Panc1 (cell line): ENCODE measurements at regions not wholly inside any gene's neighbourhood (a gene's known extent, or its start where the extent isn't known, plus 50 kb on each side); places are given as distances from the start of the nearest gene placed in this dataset.

ENCODE experiments used
- ATAC-seq: fragments of 200-7000 bp; cut with Tn5 transposase; 2 replicates; pipeline ENCODE4 v1.9.1; 2020; ENCODE audit warnings: mild to moderate bottlenecking, moderate library complexity
- BruUV-seq: library from RNA; stranded (reverse); fragments of 400-500 nt; replicated peaks from 2 replicates; lab custom pipeline; 2021; lab: Mats Ljungman, UMichigan
- CTCF ChIA-PET: fragments of 300-600 bp; sonication (Branson Sonifier 250); formaldehyde crosslinking; loops from one replicate; lab custom pipeline; 2022; ENCODE audit warnings: antibody characterized with exemption; lab: Charles Lee
- POLR2A ChIA-PET: fragments of 300-600 bp; sonication (Branson Sonifier 250); formaldehyde crosslinking; loops from one replicate; lab custom pipeline; 2022; ENCODE audit warnings: antibody characterized with exemption; lab: Charles Lee
- DNase-seq: peaks from one replicate; pipeline ENCODE4 v3.0.0-alpha.2; 2010; ENCODE audit warnings: low read depth, low spot score
- H3K27ac ChIP-seq: 2 replicates; pipeline ENCODE4 v1.5.1; 2011; ENCODE audit warnings: mild to moderate bottlenecking, low read length, inconsistent platforms
- H3K27me3 ChIP-seq: fragments of 200-500 bp; sonication (Bioruptor generic); 2 replicates; pipeline ENCODE4 v1.6.0; 2014; ENCODE audit warnings: low read length, inconsistent platforms; ENCODE audit not compliant: control insufficient read depth, insufficient read depth
- H3K36me3 ChIP-seq: fragments of 200-500 bp; sonication (Bioruptor generic); 2 replicates; pipeline ENCODE4 v1.5.1; 2014; ENCODE audit warnings: inconsistent platforms, mild to moderate bottlenecking, low read length, moderate library complexity; ENCODE audit not compliant: control insufficient read depth, insufficient read depth
- H3K4me1 ChIP-seq: 2 replicates; pipeline ENCODE4 v1.5.1; 2011; ENCODE audit warnings: inconsistent platforms, mild to moderate bottlenecking, low read length, moderate library complexity; ENCODE audit not compliant: control insufficient read depth, insufficient read depth
- H3K4me3 ChIP-seq, 2 experiments: 2 replicates each; pipeline ENCODE4 v1.5.1; 2011 to 2012; ENCODE audit warnings: low read depth in 2 of 2, low read length in 2 of 2, mild to moderate bottlenecking in 2 of 2, inconsistent platforms in 1 of 2, moderate library complexity in 1 of 2
- H3K9me3 ChIP-seq: fragments of 200-500 bp; sonication (Bioruptor generic); 2 replicates; pipeline ENCODE4 v1.5.1; 2014; ENCODE audit warnings: low read depth, mild to moderate bottlenecking, inconsistent platforms, low read length, moderate library complexity; ENCODE audit not compliant: control insufficient read depth, insufficient read depth
- POLR2AphosphoS5 ChIP-seq: IDR thresholded peaks from 2 replicates; pipeline ENCODE4 v1.6.1; 2012; ENCODE audit warnings: mild to moderate bottlenecking, low read depth, low read length, moderate library complexity
- SIN3A ChIP-seq: IDR thresholded peaks from 2 replicates; pipeline ENCODE4 v1.6.1; 2012; ENCODE audit warnings: low read depth, mild to moderate bottlenecking, low read length, moderate library complexity, borderline replicate concordance; ENCODE audit not compliant: insufficient read depth
- TCF7L2 ChIP-seq: IDR thresholded peaks from 2 replicates; pipeline ENCODE4 v1.6.1; 2011; ENCODE audit warnings: mild to moderate bottlenecking, low read depth, low read length, inconsistent platforms
- in situ Hi-C: cut with HindIII; loops from 2 replicates; pipeline ENCODE4 v1.10.0; 2016; ENCODE audit warnings: low sequenced_read_pairs, low pct_unique_long_range_greater_than_20kb
- intact Hi-C: fragments of 100-400 bp; cut with micrococcal nuclease; formaldehyde crosslinking; loops from one replicate; pipeline ENCODE4 v1.10.0; 2022; ENCODE audit not compliant: unreplicated experiment
- TF ChIP-seq, protein P1 (sequence below): fragments of 450-650 bp; IDR thresholded peaks from 2 replicates; pipeline ENCODE4 v1.5.1; 2017; ENCODE audit warnings: mild to moderate bottlenecking
- TF ChIP-seq, protein P2 (sequence below), 2 experiments: IDR thresholded peaks; 2 replicates each; pipeline ENCODE4 v1.6.1; 2011 to 2012; ENCODE audit warnings: low read depth in 2 of 2, control low read depth in 1 of 2, low read length in 1 of 2, mild to moderate bottlenecking in 1 of 2, moderate library complexity in 1 of 2; ENCODE audit not compliant: insufficient read depth in 1 of 2

DNA sequence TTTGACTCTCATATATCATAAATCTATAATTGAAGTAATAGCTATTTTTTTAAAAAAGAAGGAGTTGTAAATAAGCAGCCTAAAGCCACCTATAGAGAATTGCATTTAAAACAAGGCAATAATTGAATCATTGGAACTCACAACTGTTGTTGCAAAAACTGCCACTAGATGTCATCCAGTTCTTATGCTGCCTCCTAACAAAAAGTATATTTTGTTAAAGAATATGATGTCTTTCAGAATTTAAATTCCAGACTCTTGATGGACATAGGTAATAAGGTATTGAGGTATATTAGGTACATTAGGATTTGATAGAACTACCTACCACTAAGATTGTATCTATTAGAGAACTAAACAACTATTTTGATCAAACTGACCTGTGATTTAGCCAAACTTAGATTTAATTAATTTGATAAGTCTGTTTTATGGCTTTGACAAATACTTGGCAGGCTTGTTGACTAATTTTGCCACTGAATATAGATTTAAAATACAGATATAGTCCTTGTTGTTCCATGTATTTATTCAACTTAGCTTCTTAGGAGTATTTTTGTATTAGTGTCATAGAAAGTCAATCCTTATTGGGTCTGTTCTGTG, 401.4 kb downstream of the RPL10L start:
- no peak for TF ChIP-seq POLR2AphosphoS5
- TF ChIP-seq TCF7L2: no peak
- TF ChIP-seq, protein P1, sequence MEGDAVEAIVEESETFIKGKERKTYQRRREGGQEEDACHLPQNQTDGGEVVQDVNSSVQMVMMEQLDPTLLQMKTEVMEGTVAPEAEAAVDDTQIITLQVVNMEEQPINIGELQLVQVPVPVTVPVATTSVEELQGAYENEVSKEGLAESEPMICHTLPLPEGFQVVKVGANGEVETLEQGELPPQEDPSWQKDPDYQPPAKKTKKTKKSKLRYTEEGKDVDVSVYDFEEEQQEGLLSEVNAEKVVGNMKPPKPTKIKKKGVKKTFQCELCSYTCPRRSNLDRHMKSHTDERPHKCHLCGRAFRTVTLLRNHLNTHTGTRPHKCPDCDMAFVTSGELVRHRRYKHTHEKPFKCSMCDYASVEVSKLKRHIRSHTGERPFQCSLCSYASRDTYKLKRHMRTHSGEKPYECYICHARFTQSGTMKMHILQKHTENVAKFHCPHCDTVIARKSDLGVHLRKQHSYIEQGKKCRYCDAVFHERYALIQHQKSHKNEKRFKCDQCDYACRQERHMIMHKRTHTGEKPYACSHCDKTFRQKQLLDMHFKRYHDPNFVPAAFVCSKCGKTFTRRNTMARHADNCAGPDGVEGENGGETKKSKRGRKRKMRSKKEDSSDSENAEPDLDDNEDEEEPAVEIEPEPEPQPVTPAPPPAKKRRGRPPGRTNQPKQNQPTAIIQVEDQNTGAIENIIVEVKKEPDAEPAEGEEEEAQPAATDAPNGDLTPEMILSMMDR: peak; percentile 59; the same call in 1 of the 2 replicates
- POLR2A ChIA-PET: no interaction called here
- Histone ChIP-seq H3K9me3 (no peaks in the 10 kb centered on the region), H3K27me3 (no peaks in the 10 kb centered on the region), H3K36me3 (no peaks in the 10 kb centered on the region), H3K4me1 (no peaks in the 10 kb centered on the region), H3K4me3 (no peak overlapping the region), H3K27ac (no peak overlapping the region)
- CTCF ChIA-PET: no interaction called here
- in situ Hi-C loops (no loop called here), intact Hi-C loops (loop anchor here (5.0 kb wide), 1 partner anchor 92 kb away; no protein-coding TSS in a partner anchor)
- BruUV-seq: no TSS peak
- ATAC-seq: no peak
- DNase-seq: no peak

DNA sequence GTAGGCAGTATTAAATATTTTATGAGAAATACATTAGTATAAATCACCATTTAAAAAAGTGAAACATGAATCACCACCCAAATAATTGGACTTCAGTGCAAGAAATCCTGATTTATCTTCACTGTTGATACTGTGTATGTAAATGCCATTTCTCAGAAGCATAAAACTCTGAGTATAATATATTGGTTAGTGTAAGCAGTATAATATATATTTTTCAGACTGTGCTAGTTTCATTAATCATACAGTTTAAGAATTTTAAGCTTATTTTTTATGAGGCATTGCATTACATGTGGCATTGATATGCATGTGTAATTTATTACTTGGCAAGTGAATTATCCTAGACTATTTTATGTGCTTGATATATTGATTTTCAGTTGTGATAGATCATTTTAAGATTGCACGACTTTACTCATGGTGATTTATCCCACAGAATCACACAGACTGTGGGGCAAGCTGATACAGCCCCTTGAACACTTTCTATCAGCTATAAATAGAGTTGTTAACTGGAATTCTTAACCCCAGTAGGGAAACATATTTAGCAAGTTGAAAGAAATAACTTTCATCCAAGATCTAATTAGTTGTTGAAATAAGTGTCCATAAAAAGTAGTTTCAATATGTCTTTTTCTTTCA, 403.5 kb downstream of the RPL10L start:
- BruUV-seq: no TSS peak
- TF ChIP-seq, protein P2, sequence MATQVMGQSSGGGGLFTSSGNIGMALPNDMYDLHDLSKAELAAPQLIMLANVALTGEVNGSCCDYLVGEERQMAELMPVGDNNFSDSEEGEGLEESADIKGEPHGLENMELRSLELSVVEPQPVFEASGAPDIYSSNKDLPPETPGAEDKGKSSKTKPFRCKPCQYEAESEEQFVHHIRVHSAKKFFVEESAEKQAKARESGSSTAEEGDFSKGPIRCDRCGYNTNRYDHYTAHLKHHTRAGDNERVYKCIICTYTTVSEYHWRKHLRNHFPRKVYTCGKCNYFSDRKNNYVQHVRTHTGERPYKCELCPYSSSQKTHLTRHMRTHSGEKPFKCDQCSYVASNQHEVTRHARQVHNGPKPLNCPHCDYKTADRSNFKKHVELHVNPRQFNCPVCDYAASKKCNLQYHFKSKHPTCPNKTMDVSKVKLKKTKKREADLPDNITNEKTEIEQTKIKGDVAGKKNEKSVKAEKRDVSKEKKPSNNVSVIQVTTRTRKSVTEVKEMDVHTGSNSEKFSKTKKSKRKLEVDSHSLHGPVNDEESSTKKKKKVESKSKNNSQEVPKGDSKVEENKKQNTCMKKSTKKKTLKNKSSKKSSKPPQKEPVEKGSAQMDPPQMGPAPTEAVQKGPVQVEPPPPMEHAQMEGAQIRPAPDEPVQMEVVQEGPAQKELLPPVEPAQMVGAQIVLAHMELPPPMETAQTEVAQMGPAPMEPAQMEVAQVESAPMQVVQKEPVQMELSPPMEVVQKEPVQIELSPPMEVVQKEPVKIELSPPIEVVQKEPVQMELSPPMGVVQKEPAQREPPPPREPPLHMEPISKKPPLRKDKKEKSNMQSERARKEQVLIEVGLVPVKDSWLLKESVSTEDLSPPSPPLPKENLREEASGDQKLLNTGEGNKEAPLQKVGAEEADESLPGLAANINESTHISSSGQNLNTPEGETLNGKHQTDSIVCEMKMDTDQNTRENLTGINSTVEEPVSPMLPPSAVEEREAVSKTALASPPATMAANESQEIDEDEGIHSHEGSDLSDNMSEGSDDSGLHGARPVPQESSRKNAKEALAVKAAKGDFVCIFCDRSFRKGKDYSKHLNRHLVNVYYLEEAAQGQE (IDR thresholded peaks at IDR 0.05; ENCODE audit: insufficient read depth in 1 of 2, low read depth in 2 of 2, low read length in 1 of 2): no peak
- no peak for TF ChIP-seq TCF7L2
- TF ChIP-seq SIN3A: no peak
- no peak for TF ChIP-seq POLR2AphosphoS5
- TF ChIP-seq, protein P1: no peak
- CTCF ChIA-PET: no interaction called here

More for the DNA sequence above, 403.5 kb downstream of the RPL10L start:
- POLR2A ChIA-PET: no interaction called here
- in situ Hi-C loops (no loop called here), intact Hi-C loops (no loop called here)
- no peak overlapping the region for H3K4me3 ChIP-seq
- no peaks in the 10 kb centered on the region for H3K27me3 ChIP-seq
- H3K27ac ChIP-seq: no peak overlapping the region
- ATAC-seq (no peak), DNase-seq (no peak)
- no peaks in the 10 kb centered on the region for H3K4me1 ChIP-seq
- H3K36me3 ChIP-seq: no peaks in the 10 kb centered on the region
- no peaks in the 10 kb centered on the region for H3K9me3 ChIP-seq
